ENCODE measurements at regions not wholly inside any gene's neighbourhood (a gene's known extent, or its start where the extent isn't known, plus 50 kb on each side); places are given as distances from the start of the nearest gene placed in this dataset.

DNA sequence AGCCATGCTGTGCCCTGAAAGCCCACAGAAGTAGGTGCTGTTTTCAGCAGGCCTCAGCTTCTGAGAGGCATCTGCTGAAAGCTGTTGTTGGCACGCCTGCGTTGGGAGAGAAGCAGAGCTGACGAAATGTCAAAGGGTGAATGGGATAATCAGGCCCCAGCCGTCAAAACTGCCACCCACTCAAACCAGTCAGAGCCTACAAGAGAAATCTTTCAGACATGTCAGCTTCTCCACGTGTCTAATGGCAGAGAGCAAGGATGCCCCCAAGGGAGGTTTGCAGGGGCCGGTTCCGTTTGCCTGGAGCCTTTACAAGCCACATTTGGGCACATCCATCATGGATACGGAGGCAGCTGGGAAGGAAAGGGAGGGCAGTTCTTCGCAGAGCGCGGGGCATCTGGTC is 568.2 kb upstream of the EEF2KMT start:
- peaks cover 43% of the 10 kb centered on the region for H3K9me3 ChIP-seq (ENCODE audit: control insufficient read depth, insufficient read depth, low read length)
- no peak overlapping the region for H3K27ac ChIP-seq (ENCODE audit: low read depth, low read length)
- no peaks in the 10 kb centered on the region for H3K27me3 ChIP-seq (ENCODE audit: control insufficient read depth, insufficient read depth, low read length)
- no peak overlapping the region for H3K4me3 ChIP-seq (ENCODE audit: low read depth, low read length)
- POLR2A ChIA-PET: no interaction called here
- DNase-seq (ENCODE audit: low read depth, low spot score): no peak
- TF ChIP-seq, protein P1, sequence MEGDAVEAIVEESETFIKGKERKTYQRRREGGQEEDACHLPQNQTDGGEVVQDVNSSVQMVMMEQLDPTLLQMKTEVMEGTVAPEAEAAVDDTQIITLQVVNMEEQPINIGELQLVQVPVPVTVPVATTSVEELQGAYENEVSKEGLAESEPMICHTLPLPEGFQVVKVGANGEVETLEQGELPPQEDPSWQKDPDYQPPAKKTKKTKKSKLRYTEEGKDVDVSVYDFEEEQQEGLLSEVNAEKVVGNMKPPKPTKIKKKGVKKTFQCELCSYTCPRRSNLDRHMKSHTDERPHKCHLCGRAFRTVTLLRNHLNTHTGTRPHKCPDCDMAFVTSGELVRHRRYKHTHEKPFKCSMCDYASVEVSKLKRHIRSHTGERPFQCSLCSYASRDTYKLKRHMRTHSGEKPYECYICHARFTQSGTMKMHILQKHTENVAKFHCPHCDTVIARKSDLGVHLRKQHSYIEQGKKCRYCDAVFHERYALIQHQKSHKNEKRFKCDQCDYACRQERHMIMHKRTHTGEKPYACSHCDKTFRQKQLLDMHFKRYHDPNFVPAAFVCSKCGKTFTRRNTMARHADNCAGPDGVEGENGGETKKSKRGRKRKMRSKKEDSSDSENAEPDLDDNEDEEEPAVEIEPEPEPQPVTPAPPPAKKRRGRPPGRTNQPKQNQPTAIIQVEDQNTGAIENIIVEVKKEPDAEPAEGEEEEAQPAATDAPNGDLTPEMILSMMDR (IDR thresholded peaks at IDR 0.05; ENCODE audit: low read depth, low read length): no peak
- CTCF ChIA-PET: no interaction called here

DNA sequence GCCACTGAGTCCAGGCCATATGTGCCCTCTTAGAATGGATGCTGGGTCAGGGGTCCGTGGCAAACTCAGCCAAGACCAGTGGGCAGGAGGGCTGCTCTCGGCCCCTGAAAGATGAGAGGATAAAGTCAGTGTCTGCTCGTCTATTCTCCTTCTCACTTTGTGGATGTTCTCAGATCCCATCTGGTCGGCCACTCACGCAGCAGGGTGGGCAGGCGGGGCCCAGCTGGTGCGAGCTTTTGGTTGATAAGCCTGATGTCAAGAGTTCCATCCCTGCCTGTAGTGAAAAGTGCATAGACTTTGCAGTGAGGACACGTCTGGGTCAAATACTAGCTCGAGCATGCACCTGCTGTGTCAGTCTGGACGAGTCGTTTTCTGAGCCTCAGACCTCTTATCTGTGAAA is 556.2 kb upstream of the EEF2KMT start:
- H3K4me3 ChIP-seq (ENCODE audit: low read depth, low read length): no peak overlapping the region
- DNase-seq (ENCODE audit: low read depth, low spot score): no peak
- ChIA-PET CTCF (no interaction called here), POLR2A (no interaction called here)
- H3K9me3 ChIP-seq (ENCODE audit: control insufficient read depth, insufficient read depth, low read length): peaks cover 45% of the 10 kb centered on the region
- no peaks in the 10 kb centered on the region for H3K27me3 ChIP-seq (ENCODE audit: control insufficient read depth, insufficient read depth, low read length)
- TF ChIP-seq, protein P1 (IDR thresholded peaks at IDR 0.05; ENCODE audit: low read depth, low read length): no peak
- H3K27ac ChIP-seq (ENCODE audit: low read depth, low read length): no peak overlapping the region

DNA sequence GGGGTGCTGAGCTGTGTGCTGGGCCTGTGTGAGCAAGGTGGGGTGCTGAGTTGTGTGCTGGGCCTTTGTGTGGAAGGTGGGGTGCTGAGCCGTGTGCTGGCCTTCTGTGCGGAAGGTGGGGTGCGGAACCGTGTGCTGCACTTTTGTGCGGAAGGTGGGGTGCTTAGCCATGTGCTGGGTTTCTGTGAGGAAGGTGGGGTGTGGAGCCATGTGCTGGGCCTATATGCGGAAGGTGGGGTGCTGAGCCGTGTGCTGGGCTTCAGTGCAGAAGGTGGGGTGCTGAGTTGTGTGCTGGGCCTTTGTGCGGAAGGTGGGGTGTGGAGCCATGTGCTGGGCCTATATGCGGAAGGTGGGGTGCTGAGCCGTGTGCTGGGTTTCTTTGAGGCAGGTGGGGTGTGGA is 555.4 kb upstream of the EEF2KMT start:
- no peak for DNase-seq (ENCODE audit: low read depth, low spot score)
- POLR2A ChIA-PET: no interaction called here
- TF ChIP-seq, protein P1 (IDR thresholded peaks at IDR 0.05; ENCODE audit: low read depth, low read length): no peak
- no peak overlapping the region for H3K4me3 ChIP-seq (ENCODE audit: low read depth, low read length)
- no peak overlapping the region for H3K27ac ChIP-seq (ENCODE audit: low read depth, low read length)
- CTCF ChIA-PET: no interaction called here
- no peaks in the 10 kb centered on the region for H3K27me3 ChIP-seq (ENCODE audit: control insufficient read depth, insufficient read depth, low read length)
- H3K9me3 ChIP-seq (ENCODE audit: control insufficient read depth, insufficient read depth, low read length): peaks cover 46% of the 10 kb centered on the region

DNA sequence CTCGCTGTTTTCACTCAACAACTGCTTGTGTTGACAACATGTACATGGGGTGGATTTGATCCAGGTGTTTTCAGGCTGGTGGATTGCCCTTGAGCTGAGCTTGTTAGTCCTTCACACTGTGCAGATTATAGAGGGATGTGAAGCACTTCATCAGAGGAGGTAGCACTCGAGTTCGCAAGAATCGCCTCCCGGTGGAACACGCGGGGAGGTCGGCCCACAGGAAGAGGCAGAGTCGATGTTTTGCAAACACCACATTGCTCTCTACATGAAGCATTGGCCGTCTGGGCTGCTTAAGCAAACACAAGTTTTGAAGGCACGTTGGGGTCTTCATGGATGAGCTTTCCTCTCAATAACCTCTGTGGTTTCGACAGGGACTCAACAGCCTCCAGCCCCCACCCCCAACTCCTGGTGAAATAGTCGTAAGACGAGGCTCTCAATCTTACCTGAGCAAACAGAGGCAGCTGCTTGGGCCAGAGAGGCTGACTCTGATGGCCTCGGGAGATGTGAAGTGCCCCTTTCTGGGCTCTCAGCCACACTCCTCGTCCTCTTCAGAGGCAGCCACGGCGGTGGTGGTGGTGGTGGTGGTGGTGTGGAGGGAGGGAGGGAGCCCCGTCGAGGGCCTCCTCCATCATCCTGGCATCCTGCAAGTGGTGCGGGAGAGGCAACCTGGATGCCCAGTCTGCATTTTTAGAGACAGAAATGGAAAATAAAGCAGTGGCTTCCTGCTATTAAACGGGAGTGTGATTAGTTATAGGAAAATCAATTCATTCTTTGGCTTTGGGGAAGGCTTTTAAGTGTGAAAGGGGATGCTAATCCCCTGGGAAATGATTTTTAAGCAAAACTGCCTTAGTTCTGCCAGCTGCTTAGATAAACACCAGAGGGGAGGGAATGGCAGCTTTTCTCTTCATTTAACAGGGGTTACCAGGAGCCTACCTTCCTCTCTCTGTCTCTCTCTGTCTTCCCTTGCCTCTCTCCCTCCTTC is 552.5 kb upstream of the EEF2KMT start:
- TF ChIP-seq, protein P1 (IDR thresholded peaks at IDR 0.05; ENCODE audit: low read depth, low read length): no peak
- peaks cover 57% of the 10 kb centered on the region for H3K9me3 ChIP-seq (ENCODE audit: control insufficient read depth, insufficient read depth, low read length)
- DNase-seq (ENCODE audit: low read depth, low spot score): no peak
- no peaks in the 10 kb centered on the region for H3K27me3 ChIP-seq (ENCODE audit: control insufficient read depth, insufficient read depth, low read length)
- ChIA-PET CTCF (no interaction called here), POLR2A (no interaction called here)
- no peak overlapping the region for H3K27ac ChIP-seq (ENCODE audit: low read depth, low read length)
- no peak overlapping the region for H3K4me3 ChIP-seq (ENCODE audit: low read depth, low read length)

DNA sequence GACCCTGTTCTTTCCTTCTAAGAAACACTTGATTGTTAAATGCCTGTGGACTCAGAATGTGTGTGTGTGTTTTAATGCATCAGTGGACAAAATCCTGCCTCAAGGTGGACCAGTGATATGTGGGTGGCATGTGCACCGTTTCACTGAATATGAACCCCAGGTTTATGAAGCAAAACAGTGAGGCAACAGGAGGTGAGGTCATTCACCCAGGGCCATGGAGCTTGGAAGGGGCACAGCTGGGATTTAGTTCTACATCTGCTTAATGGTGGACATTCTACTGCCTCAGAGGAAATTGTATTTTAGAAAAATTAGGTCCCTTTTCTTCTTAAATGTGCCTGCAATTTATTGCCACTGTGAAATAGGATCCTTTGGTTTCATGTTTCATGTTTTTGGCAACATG is 549.5 kb upstream of the EEF2KMT start:
- Histone ChIP-seq H3K27me3 (ENCODE audit: control insufficient read depth, insufficient read depth, low read length) (no peaks in the 10 kb centered on the region), H3K9me3 (ENCODE audit: control insufficient read depth, insufficient read depth, low read length) (peaks cover 49% of the 10 kb centered on the region), H3K4me3 (ENCODE audit: low read depth, low read length) (no peak overlapping the region), H3K27ac (ENCODE audit: low read depth, low read length) (no peak overlapping the region)
- ChIA-PET POLR2A (no interaction called here), CTCF (no interaction called here)
- TF ChIP-seq, protein P1 (IDR thresholded peaks at IDR 0.05; ENCODE audit: low read depth, low read length): no peak
- DNase-seq (ENCODE audit: low read depth, low spot score): no peak
